Activated naive CD8-positive, alpha-beta T cell (primary cell): ENCODE measurements at regions not wholly inside any gene's neighbourhood (a gene's known extent, or its start where the extent isn't known, plus 50 kb on each side); places are given as distances from the start of the nearest gene placed in this dataset.

Experiments used
- H3K27ac Mint-ChIP-seq: one replicate; pipeline ENCODE4 v1.8.0; 2021; ENCODE audit warnings: mixed read lengths
- H3K27me3 Mint-ChIP-seq: one replicate; pipeline ENCODE4 v1.8.0; 2021; ENCODE audit warnings: mixed read lengths
- H3K36me3 Mint-ChIP-seq: one replicate; pipeline ENCODE4 v1.8.0; 2021; ENCODE audit warnings: mixed read lengths
- H3K4me1 Mint-ChIP-seq: one replicate; pipeline ENCODE4 v1.8.0; 2021; ENCODE audit warnings: low read depth, mixed read lengths
- H3K4me3 Mint-ChIP-seq: one replicate; pipeline ENCODE4 v1.8.0; 2021; ENCODE audit warnings: mild to moderate bottlenecking, mixed read lengths
- H3K9me3 Mint-ChIP-seq: one replicate; pipeline ENCODE4 v1.8.0; 2021; ENCODE audit warnings: low read depth, mixed read lengths

DNA sequence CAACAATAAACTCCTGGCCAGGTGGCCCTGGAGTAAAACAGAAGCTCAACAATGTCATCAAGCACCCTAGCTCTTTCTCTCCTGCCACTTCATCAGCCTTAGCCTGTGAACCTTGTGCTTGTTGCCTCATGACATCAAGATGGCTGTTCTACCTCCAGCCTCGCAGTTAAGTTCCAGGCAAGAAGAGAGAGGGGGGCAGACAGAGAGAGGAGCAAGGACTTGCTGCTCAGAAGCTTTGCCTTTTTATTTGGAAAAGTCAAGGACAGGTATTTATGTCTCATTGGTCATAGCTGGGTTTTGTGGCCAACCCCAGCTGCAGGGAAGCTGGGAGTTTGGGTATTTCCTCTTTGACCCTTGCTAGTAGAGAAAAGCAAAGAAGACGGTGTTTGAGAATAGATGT, 60.3 kb upstream of the GADD45A start:
- no peaks in the 10 kb centered on the region for H3K36me3 Mint-ChIP-seq
- no peak overlapping the region for H3K4me3 Mint-ChIP-seq
- H3K9me3 Mint-ChIP-seq: peaks cover 5% of the 10 kb centered on the region
- H3K27me3 Mint-ChIP-seq: peaks cover 5% of the 10 kb centered on the region
- H3K27ac Mint-ChIP-seq: no peak overlapping the region
- no peaks in the 10 kb centered on the region for H3K4me1 Mint-ChIP-seq

DNA sequence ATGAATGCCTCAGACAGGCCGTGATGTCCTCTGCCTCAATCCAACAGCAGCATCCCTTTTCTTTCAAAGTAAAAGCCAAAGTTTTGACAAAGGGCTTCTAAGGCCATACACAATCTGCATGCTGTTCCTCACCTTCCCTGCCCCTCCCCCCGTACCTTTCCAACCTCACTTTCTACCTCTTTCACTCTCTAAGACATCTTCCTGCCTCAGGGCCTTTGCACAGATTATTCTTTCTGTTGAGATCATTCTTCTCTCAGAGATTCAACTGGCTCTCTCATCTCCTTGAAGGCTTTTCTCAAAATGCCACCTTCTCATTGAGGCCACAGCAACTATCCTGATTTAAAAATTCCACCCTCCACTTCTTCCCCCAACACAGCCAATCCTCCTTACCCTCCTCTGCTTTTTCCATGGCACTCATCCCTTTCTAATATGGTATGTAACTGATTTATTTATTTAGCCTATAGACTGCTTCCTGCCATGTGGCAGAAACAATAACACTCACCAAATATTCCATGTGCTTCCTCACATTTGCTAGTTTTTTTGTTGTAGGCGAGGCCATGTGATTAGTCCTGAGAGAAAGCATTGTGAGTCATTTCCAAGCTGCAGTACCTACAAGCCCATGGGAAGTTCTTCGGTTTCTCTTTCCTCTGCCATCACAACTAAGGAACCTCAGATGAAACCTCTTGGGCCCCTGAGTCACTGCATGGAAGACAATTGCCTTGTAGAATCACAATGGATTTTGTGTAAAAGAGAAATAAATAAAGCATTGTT, 58.7 kb upstream of the GADD45A start:
- H3K4me3 Mint-ChIP-seq: no peak overlapping the region

GRCh38 chr1:67626861-67627235, 58.2 kb upstream of the GADD45A start:
- Mint-ChIP-seq H3K4me1 (no peaks in the 10 kb centered on the region), H3K27ac (no peak overlapping the region), H3K9me3 (peaks cover 5% of the 10 kb centered on the region), H3K36me3 (no peaks in the 10 kb centered on the region), H3K4me3 (no peak overlapping the region), H3K27me3 (peaks cover 5% of the 10 kb centered on the region)

More for the DNA sequence above, 58.7 kb upstream of the GADD45A start:
- no peaks in the 10 kb centered on the region for H3K36me3 Mint-ChIP-seq
- H3K27ac Mint-ChIP-seq: no peak overlapping the region
- H3K4me1 Mint-ChIP-seq: no peaks in the 10 kb centered on the region
- peaks cover 5% of the 10 kb centered on the region for H3K9me3 Mint-ChIP-seq
- peaks cover 4% of the 10 kb centered on the region for H3K27me3 Mint-ChIP-seq

DNA sequence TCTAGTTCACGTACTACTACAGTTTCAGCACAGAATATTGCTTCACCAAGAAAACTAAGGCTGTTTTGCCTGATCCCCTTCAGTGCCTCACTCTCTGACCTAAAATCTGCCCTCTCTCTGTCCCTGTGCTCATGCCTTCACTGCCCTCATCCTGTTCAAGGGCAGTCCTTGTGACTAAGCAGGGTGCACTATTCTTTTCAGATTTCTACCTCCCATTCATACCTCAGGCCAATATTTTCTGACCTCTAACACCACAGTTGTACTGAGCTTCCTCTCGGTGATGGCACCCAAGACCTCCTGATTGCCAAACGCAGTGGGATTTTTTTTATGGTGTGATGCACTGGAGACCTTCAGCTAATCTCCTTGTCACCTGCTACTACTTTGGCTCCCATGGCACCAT, 57.7 kb upstream of the GADD45A start:
- no peak overlapping the region for H3K27ac Mint-ChIP-seq
- H3K4me3 Mint-ChIP-seq: no peak overlapping the region
- peaks cover 5% of the 10 kb centered on the region for H3K9me3 Mint-ChIP-seq

GRCh38 chr1:67627906-67628305, 57.1 kb upstream of the GADD45A start:
- peaks cover 5% of the 10 kb centered on the region for H3K9me3 Mint-ChIP-seq
- H3K36me3 Mint-ChIP-seq: no peaks in the 10 kb centered on the region
- peaks cover 5% of the 10 kb centered on the region for H3K27me3 Mint-ChIP-seq
- no peaks in the 10 kb centered on the region for H3K4me1 Mint-ChIP-seq
- no peak overlapping the region for H3K4me3 Mint-ChIP-seq
- no peak overlapping the region for H3K27ac Mint-ChIP-seq

More for the DNA sequence above, 57.7 kb upstream of the GADD45A start:
- Mint-ChIP-seq H3K4me1 (no peaks in the 10 kb centered on the region), H3K27me3 (peaks cover 5% of the 10 kb centered on the region), H3K36me3 (no peaks in the 10 kb centered on the region)

DNA sequence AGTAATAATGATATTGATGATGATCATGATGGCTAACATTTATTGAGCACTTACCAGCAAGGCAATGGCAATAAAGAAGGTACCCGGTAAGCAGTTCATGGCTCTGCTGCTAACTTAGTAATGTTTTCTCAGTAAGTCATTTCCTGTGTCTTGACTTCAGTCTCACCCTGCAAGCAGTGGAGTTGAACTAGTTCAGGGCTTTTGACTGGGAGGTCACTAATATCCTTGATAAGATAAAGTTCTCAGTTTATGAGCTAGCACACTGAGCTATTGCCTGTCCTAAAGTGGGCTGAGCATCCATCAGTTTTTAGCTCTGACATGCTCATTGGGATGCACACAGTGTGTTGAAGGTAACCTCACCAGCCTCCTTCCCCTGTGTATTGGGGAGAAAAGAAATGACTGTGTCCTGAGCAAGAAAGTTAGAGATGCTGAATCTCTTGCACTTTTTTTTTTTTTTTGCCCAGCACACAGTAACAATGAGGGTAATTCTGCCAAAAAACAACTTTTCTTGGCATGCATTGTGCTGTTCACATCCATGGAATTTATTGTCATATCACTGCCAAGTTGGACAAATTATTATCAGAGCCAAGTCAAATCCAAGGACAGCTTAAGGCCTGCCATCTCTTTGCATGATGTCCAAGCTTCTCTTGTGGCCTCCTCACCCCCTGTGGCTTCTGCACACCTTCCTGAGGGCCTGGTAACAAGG, 55.5 kb upstream of the GADD45A start:
- H3K27ac Mint-ChIP-seq: no peak overlapping the region
- H3K36me3 Mint-ChIP-seq: no peaks in the 10 kb centered on the region
- peaks cover 5% of the 10 kb centered on the region for H3K9me3 Mint-ChIP-seq
- H3K4me1 Mint-ChIP-seq: no peaks in the 10 kb centered on the region
- peaks cover 5% of the 10 kb centered on the region for H3K27me3 Mint-ChIP-seq
- no peak overlapping the region for H3K4me3 Mint-ChIP-seq

DNA sequence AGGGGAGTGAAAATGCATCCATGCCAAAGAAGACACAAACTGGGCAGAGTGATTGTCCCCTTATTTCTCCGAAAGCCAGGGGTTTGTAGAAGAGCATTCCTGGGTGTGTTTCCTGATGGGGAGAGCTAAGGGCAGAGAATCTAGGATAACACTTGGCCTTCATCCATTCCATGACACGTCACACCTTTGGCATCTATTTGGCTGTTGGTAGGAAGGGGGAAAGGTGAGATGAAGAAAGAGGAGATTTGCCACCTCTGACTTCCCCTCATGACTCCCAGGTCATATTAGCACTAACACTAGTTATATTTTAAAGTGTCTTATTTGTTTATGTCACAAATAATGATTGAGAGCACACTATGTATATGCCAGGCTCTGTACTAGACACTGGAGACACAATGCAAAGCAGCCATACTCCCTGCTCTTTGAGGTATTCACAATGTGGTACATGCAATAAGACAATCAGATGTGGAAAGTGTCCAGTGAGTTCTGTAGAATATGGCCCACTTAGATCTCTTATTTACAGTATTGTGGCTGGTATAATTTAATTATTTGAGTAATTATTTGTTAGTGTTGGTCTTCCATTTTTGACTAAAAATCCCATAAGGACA, 54.5 kb upstream of the GADD45A start:
- Mint-ChIP-seq H3K36me3 (no peaks in the 10 kb centered on the region), H3K27me3 (peaks cover 5% of the 10 kb centered on the region), H3K27ac (no peak overlapping the region), H3K9me3 (peaks cover 5% of the 10 kb centered on the region), H3K4me3 (no peak overlapping the region), H3K4me1 (peaks cover 8% of the 10 kb centered on the region)

DNA sequence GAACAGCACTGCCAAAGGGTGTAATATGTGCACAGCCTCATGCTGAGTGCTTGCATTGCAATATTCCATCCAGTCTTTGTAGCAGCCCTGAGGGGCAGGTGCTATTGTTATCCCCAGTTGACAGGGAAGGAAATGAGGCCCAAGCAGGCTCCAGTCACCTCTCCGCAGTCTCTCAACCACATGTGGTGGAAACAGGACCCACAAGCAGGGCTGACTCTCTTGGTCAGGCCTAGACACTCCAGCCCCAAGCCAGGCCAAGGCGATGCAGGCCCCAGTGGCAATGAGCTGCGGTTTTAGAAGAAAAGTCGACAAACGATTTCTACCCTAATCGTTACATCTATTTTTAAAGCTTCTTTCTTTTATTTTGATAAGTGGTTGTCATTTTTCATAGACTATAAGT, 52.6 kb upstream of the GADD45A start:
- no peak overlapping the region for H3K27ac Mint-ChIP-seq
- peaks cover 15% of the 10 kb centered on the region for H3K4me1 Mint-ChIP-seq
- no peaks in the 10 kb centered on the region for H3K36me3 Mint-ChIP-seq
- H3K9me3 Mint-ChIP-seq: no peaks in the 10 kb centered on the region
- H3K27me3 Mint-ChIP-seq: peaks cover 5% of the 10 kb centered on the region
- no peak overlapping the region for H3K4me3 Mint-ChIP-seq

- H3K9me3 Mint-ChIP-seq: no peaks in the 10 kb centered on the region
- H3K27me3 Mint-ChIP-seq: peaks cover 5% of the 10 kb centered on the region
- no peaks in the 10 kb centered on the region for H3K36me3 Mint-ChIP-seq
- peaks cover 15% of the 10 kb centered on the region for H3K4me1 Mint-ChIP-seq
- H3K4me3 Mint-ChIP-seq: no peak overlapping the region
- no peak overlapping the region for H3K27ac Mint-ChIP-seq
These were observed 52.0 kb upstream of the GADD45A start for GRCh38 chr1:67632811-67633655.

DNA sequence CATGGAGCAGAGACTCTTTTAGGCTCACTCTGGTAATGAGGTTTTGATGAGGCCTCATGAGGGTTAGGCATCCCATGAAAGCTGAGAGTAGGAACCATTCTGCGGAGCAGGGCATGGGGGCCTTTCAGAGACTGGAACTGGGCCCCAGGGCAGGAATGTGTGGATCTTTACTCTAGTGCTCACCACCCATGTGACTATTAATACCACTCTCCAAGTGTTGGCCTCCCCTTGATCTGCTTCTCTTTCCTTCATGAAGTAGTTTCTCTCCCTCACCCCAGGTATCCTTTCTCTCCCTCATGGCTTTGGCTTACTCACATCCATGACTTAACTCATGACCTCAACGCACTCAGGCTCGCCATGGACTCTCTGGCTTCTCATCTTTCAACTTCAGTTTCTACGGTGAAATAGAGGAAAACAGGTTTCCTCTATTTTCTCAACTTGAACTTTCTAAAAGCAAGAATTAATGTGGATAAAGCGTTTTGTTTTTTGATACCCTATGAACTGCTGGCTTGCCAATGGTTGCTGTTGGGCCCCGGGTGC, 50.5 kb upstream of the GADD45A start:
- Mint-ChIP-seq H3K4me3 (no peak overlapping the region), H3K36me3 (no peaks in the 10 kb centered on the region), H3K27me3 (peaks cover 1% of the 10 kb centered on the region), H3K9me3 (no peaks in the 10 kb centered on the region), H3K4me1 (peaks cover 15% of the 10 kb centered on the region), H3K27ac (no peak overlapping the region)

DNA sequence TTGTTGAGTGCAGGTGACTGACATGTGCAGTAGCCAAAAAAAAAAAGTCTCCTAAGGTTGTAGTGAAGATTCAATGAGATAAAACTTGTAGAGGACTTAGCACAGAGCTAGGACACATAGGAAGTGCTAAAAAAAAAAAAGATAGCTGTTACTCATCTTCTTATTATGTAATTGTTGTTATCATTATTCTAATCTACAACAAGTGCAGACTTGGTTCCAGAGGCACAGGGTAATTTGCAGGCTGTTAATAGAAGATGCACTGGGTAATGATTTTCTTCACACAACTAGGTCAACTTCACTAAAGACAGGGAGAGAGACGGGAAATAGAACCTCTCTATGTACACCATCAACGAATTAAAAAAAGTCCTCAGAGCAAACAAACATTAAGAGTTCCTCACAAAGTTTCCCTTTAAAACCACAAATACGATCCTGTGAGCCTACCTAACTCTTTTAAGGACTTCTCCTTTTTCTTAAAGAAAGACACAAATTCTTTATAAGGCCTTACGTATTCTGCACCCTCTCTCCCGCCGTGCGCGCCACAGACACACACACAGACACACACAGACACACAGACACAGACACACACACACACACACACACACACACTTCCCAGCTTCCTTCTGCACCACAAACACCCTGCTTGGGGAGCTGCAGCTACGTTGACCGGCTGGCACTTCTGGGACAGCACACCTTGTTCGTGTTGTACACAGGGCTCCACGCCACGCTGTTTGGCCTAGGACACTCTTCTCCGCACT, 49.8 kb upstream of the GADD45A start:
- Mint-ChIP-seq H3K27ac (peak overlapping the region; percentile 6), H3K27me3 (peaks cover 1% of the 10 kb centered on the region)

More for the DNA sequence above, 49.8 kb upstream of the GADD45A start:
- H3K36me3 Mint-ChIP-seq: no peaks in the 10 kb centered on the region
- H3K4me3 Mint-ChIP-seq: no peak overlapping the region
- H3K9me3 Mint-ChIP-seq: no peaks in the 10 kb centered on the region
- H3K4me1 Mint-ChIP-seq: peaks cover 15% of the 10 kb centered on the region
